Gastrocnemius medialis (tissue), 4 donors: ENCODE measurements at regions not wholly inside any gene's neighbourhood (a gene's known extent, or its start where the extent isn't known, plus 50 kb on each side); places are given as distances from the start of the nearest gene placed in this dataset.

Source experiments
- CTCF ChIP-seq, 5 experiments: fragments of 450-650 bp in 3 of 5; fragments of 200-600 bp in 2 of 5; sonication (generic) in 2 of 5; IDR thresholded peaks in 4 of 5; conservative IDR thresholded peaks in 1 of 5; 1 replicate in 4 of 5; 2 replicates in 1 of 5; pipeline ENCODE4 v1.5.1; 2016 to 2019; ENCODE audit warnings: antibody characterized with exemption in 5 of 5, mild to moderate bottlenecking in 3 of 5, moderate library complexity in 3 of 5
- POLR2A ChIP-seq, 2 donors: fragments of 450-650 bp; IDR thresholded peaks; one replicate each; pipeline ENCODE4 v1.6.1; 2017; ENCODE audit warnings: antibody characterized with exemption in 2 of 2, mild to moderate bottlenecking in 2 of 2, moderate library complexity in 2 of 2

- no peak for TF ChIP-seq CTCF (IDR thresholded peaks at IDR 0.05 in 4 of 5, conservative IDR thresholded peaks at IDR 0.05 in 1 of 5)
- TF ChIP-seq POLR2A (IDR thresholded peaks at IDR 0.05), result no peak
Measured at GRCh38 chr5:93926831-93927620, 185.6 kb upstream of the POU5F2 start.
